HFFc6 (cell line): ENCODE measurements at regions not wholly inside any gene's neighbourhood (a gene's known extent, or its start where the extent isn't known, plus 50 kb on each side); places are given as distances from the start of the nearest gene placed in this dataset.

ENCODE experiments used
- DNase-seq: peaks from one replicate; pipeline ENCODE4 v3.0.0-alpha.2; 2018
- H3K27ac Mint-ChIP-seq: 2 replicates; pipeline ENCODE4 v1.8.0; 2020; ENCODE audit warnings: mild to moderate bottlenecking, mixed read lengths
- H3K27me3 Mint-ChIP-seq: 2 replicates; pipeline ENCODE4 v1.8.0; 2021; ENCODE audit warnings: mild to moderate bottlenecking, moderate library complexity, mixed read lengths; ENCODE audit not compliant: insufficient read depth
- H3K36me3 Mint-ChIP-seq: 2 replicates; pipeline ENCODE4 v1.8.0; 2021; ENCODE audit warnings: low read depth, mixed read lengths
- H3K4me1 Mint-ChIP-seq: 2 replicates; pipeline ENCODE4 v1.8.0; 2020; ENCODE audit warnings: low read depth, mixed read lengths
- H3K4me3 Mint-ChIP-seq: 2 replicates; pipeline ENCODE4 v1.8.0; 2020; ENCODE audit warnings: mild to moderate bottlenecking, moderate library complexity, mixed read lengths
- H3K9me3 Mint-ChIP-seq: 2 replicates; pipeline ENCODE4 v1.8.0; 2020; ENCODE audit warnings: mild to moderate bottlenecking, mixed read lengths
- TF ChIP-seq, protein P1 (sequence below): fragments of 200-600 bp; sonication (generic); IDR thresholded peaks from 2 replicates; pipeline ENCODE4 v1.5.0; 2021; ENCODE audit warnings: antibody characterized with exemption, mild to moderate bottlenecking

DNA sequence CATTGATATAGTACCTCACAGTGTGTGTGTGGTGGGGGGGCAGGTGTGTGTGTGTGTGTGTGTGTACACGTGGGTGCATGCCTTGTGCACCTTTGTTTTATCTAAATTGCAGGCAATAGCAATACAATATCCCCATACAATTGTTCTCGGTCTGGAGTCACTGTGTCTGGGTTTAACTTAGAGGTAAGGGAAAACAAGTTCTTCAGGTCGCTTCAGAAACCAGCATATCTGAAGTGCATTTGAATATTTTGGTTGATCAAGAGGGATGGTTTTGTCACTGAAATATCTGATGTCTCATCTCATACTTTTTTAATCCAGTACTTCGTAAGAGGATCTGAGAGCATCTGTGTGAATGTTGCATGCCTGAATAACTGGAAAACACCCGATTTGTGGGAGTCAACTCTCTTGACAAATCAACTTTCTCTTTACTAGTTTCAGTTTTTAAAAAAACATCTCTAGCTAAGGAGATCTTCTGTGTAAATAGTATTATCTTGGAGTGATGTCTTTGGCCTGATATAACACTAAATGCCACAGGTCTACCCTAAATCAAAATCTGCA, 206.8 kb upstream of the NR2F2 start:
- H3K27me3 Mint-ChIP-seq = no peaks in the 10 kb centered on the region; the same call in 1 of the 2 replicates
- H3K9me3 Mint-ChIP-seq = no peaks in the 10 kb centered on the region
- no peak for DNase-seq
- H3K4me3 Mint-ChIP-seq = no peak overlapping the region
- H3K27ac Mint-ChIP-seq = no peak overlapping the region
- H3K4me1 Mint-ChIP-seq = peaks cover 33% of the 10 kb centered on the region
- TF ChIP-seq, protein P1, sequence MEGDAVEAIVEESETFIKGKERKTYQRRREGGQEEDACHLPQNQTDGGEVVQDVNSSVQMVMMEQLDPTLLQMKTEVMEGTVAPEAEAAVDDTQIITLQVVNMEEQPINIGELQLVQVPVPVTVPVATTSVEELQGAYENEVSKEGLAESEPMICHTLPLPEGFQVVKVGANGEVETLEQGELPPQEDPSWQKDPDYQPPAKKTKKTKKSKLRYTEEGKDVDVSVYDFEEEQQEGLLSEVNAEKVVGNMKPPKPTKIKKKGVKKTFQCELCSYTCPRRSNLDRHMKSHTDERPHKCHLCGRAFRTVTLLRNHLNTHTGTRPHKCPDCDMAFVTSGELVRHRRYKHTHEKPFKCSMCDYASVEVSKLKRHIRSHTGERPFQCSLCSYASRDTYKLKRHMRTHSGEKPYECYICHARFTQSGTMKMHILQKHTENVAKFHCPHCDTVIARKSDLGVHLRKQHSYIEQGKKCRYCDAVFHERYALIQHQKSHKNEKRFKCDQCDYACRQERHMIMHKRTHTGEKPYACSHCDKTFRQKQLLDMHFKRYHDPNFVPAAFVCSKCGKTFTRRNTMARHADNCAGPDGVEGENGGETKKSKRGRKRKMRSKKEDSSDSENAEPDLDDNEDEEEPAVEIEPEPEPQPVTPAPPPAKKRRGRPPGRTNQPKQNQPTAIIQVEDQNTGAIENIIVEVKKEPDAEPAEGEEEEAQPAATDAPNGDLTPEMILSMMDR = no peak
- peaks cover 12% of the 10 kb centered on the region for H3K36me3 Mint-ChIP-seq

DNA sequence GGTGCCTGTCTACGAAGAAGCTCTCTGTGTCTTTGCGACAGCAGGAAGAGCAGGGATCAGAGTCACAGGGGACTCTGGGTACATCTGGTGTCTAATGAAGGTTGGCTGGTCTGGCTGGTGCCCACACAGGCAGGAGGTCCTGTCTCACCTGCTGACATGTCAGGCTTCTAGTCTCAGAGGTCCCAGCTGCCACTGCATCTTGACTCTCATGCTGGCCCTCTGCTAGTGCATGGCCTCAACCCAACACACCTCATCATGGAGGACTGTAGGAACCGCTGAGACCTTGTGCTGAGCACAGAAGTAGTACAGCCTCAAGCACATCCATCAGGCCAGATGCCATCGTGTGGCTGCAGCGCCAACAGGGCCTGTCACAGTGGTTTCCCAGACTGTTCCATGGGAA, 206.1 kb upstream of the NR2F2 start:
- no peak overlapping the region for H3K4me3 Mint-ChIP-seq
- peaks cover 33% of the 10 kb centered on the region for H3K4me1 Mint-ChIP-seq
- no peak overlapping the region for H3K27ac Mint-ChIP-seq
- TF ChIP-seq, protein P1 = no peak
- no peaks in the 10 kb centered on the region for H3K9me3 Mint-ChIP-seq
- DNase-seq = no peak
- peaks cover 12% of the 10 kb centered on the region for H3K36me3 Mint-ChIP-seq
- H3K27me3 Mint-ChIP-seq = no peaks in the 10 kb centered on the region; the same call in 1 of the 2 replicates

DNA sequence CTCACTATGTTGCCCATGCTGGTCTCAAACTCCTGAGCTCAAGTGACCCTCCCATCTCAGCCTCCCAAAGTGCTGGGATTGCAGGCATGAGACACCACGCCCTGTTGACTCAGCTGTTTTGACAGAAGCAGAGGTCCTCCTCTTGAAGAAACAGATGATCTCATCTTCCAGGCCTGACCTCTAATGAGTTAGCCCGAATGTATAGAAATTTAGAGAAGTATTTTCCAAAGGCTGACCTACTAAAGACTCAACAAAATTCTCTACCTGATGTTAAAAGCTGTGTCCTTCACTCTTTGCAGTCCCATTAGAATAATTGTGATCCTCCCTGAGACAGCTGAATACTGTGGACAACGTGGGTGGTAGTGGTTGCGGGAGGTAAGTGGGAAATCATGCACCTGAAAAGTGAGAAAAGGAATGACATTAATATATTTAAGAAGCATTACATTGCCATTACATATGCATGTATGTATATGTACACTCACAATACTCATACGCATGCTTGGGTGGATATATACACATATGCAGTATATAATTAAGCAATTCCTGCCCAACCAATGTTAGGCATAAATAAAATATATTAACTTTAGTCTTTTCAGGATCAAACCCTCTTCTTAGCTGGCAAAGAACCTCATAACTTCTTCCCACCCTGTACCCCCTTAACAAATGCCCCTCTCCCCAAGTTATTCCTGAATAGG, 204.6 kb upstream of the NR2F2 start:
- DNase-seq = peak; percentile 45
- H3K27ac Mint-ChIP-seq = peak overlapping the region; percentile 53

DNA sequence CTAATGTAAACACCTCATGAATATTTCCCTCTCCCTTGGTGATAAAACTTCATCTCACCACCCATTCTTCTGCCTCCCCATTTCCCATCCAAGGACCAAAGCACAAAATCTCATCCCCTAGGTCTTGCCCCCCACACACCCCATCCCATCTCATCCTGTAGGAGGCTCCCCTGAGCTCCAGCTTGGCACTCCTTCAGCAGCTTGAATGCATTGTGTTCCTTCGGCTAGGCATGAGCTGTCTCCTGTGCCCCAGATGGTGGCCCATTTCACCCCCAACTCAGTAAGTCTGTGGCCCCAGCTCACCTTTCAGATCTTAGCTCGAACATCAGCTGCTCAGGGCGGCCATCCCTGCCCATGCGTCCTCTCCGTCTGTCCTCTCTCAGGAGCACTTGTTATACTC, 203.6 kb upstream of the NR2F2 start:
- DNase-seq = no peak
- no peaks in the 10 kb centered on the region for H3K9me3 Mint-ChIP-seq
- H3K36me3 Mint-ChIP-seq = peaks cover 12% of the 10 kb centered on the region
- H3K4me1 Mint-ChIP-seq = peaks cover 21% of the 10 kb centered on the region
- no peak overlapping the region for H3K27ac Mint-ChIP-seq
- no peak overlapping the region for H3K4me3 Mint-ChIP-seq
- TF ChIP-seq, protein P1 = no peak
- H3K27me3 Mint-ChIP-seq = no peaks in the 10 kb centered on the region; the same call in 1 of the 2 replicates

More for the DNA sequence above, 204.6 kb upstream of the NR2F2 start:
- TF ChIP-seq, protein P1 = no peak
- no peaks in the 10 kb centered on the region; the same call in 1 of the 2 replicates for H3K27me3 Mint-ChIP-seq
- peaks cover 31% of the 10 kb centered on the region for H3K4me1 Mint-ChIP-seq
- H3K36me3 Mint-ChIP-seq = peaks cover 12% of the 10 kb centered on the region
- no peaks in the 10 kb centered on the region for H3K9me3 Mint-ChIP-seq
- no peak overlapping the region for H3K4me3 Mint-ChIP-seq

DNA sequence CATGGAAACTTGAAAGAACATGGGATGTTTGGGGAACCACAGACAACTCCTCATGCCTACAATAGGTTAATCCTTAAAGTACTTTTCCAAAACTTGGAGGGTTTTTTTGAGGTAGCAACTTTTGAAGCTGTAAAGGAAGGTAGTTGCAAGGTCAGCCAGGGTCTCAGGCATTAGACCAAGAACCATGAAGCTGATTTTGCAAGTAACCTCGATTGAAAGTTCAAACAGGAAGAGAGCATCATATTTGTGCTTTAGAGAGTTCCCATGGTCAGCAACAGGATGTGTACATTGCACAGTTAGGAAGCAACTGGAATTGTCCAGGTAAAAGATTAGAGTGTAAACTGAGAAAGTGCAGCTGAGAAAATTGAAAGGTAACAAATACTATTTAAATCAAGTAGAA, 199.8 kb upstream of the NR2F2 start:
- Mint-ChIP-seq H3K36me3 (peaks cover under 1% of the 10 kb centered on the region; the same call in 1 of the 2 replicates), H3K4me1 (peaks cover 4% of the 10 kb centered on the region), H3K4me3 (no peak overlapping the region), H3K9me3 (no peaks in the 10 kb centered on the region), H3K27ac (no peak overlapping the region), H3K27me3 (no peaks in the 10 kb centered on the region)
- DNase-seq = no peak
- TF ChIP-seq, protein P1 = no peak
